ENCODE measurements at regions not wholly inside any gene's neighbourhood (a gene's known extent, or its start where the extent isn't known, plus 50 kb on each side); places are given as distances from the start of the nearest gene placed in this dataset.

- Histone ChIP-seq H3K27me3 (no peaks in the 10 kb centered on the region), H3K4me3 (no peak overlapping the region), H3K27ac (no peak overlapping the region), H3K9me3 (no peaks in the 10 kb centered on the region), H3K4me1 (no peaks in the 10 kb centered on the region), H3K36me3 (no peaks in the 10 kb centered on the region)
- no peak for TF ChIP-seq POLR2A (IDR thresholded peaks at IDR 0.05)
- TF ChIP-seq CTCF (IDR thresholded peaks at IDR 0.05), result no peak
- DNase-seq, result no peak
These were observed 64.8 kb upstream of the PLEKHG3 start for GRCh38 chr14:64639340-64639821.

GRCh38 chr14:64640839-64641238 is 63.4 kb upstream of the PLEKHG3 start:
- Histone ChIP-seq H3K4me1 (no peaks in the 10 kb centered on the region), H3K27ac (no peak overlapping the region), H3K36me3 (no peaks in the 10 kb centered on the region), H3K27me3 (no peaks in the 10 kb centered on the region), H3K9me3 (no peaks in the 10 kb centered on the region), H3K4me3 (no peak overlapping the region)
- TF ChIP-seq POLR2A (IDR thresholded peaks at IDR 0.05) (no peak), CTCF (IDR thresholded peaks at IDR 0.05) (no peak)
- no peak for DNase-seq

DNA sequence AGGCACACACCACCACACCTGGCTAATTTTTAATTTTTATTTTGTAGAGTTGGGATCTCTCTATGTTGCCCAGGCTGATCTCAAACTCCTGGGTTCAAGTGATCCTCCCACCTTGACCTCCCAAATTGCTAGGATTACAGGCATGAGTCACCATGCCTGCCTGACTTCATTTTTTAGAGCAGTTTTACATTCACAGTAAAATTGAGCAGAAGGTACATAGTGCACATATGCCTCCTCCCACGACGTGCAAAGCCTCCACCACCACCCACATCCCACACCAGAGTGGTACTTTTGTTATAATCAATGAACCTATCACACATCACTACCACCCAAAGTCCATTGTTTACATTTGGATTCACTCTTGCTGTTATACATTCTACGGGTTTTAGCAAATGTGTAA is 62.5 kb upstream of the PLEKHG3 start:
- Histone ChIP-seq H3K36me3 (no peaks in the 10 kb centered on the region), H3K27ac (no peak overlapping the region), H3K4me3 (no peak overlapping the region), H3K9me3 (no peaks in the 10 kb centered on the region), H3K4me1 (no peaks in the 10 kb centered on the region), H3K27me3 (no peaks in the 10 kb centered on the region)
- no peak for TF ChIP-seq CTCF (IDR thresholded peaks at IDR 0.05)
- no peak for TF ChIP-seq POLR2A (IDR thresholded peaks at IDR 0.05)
- DNase-seq, result no peak

GRCh38 chr14:64643709-64644108 is 60.5 kb upstream of the PLEKHG3 start:
- no peak for TF ChIP-seq CTCF (IDR thresholded peaks at IDR 0.05)
- no peak for TF ChIP-seq POLR2A (IDR thresholded peaks at IDR 0.05)
- H3K4me3 ChIP-seq, result no peak overlapping the region
- H3K27ac ChIP-seq, result no peak overlapping the region
- H3K4me1 ChIP-seq, result no peaks in the 10 kb centered on the region
- no peaks in the 10 kb centered on the region for H3K27me3 ChIP-seq
- H3K36me3 ChIP-seq, result no peaks in the 10 kb centered on the region
- DNase-seq, result no peak
- no peaks in the 10 kb centered on the region for H3K9me3 ChIP-seq

DNA sequence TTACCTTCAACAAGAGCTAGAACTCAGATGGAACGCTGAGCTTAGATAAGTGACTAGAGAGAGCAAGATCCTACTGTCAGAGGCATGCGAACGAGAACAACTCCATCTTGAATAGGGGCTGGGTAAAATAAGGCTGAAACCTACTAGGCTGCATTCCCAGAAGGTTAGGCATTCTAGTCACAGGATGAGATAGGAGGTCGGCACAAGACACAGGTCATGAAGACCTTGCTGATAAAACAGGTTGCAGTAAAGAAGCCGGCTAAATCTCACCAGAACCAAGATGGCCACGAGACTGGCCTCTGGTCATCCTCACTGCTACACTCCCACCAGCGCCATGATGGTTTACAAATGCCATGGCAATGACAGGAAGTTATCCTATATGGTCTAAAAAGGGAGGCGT is 59.6 kb upstream of the PLEKHG3 start:
- Histone ChIP-seq H3K9me3 (no peaks in the 10 kb centered on the region), H3K4me3 (no peak overlapping the region), H3K36me3 (no peaks in the 10 kb centered on the region), H3K4me1 (no peaks in the 10 kb centered on the region), H3K27ac (peak overlapping the region in 2 of 4 donors; percentile 21 to 71), H3K27me3 (no peaks in the 10 kb centered on the region)
- no peak for TF ChIP-seq CTCF (IDR thresholded peaks at IDR 0.05)
- no peak for TF ChIP-seq POLR2A (IDR thresholded peaks at IDR 0.05)
- no peak for DNase-seq
